C4-2B (cell line): ENCODE measurements at regions not wholly inside any gene's neighbourhood (a gene's known extent, or its start where the extent isn't known, plus 50 kb on each side); places are given as distances from the start of the nearest gene placed in this dataset.

Experiments
- CTCF ChIP-seq: fragments of 450-650 bp; conservative IDR thresholded peaks from 2 replicates; pipeline ENCODE4 v1.5.1; 2017; ENCODE audit warnings: mild to moderate bottlenecking
- ZFX ChIP-seq: fragments of 450-650 bp; IDR thresholded peaks from 2 replicates; pipeline ENCODE4 v1.6.1; 2017

GRCh38 chr5:129363991-129364390 is 96.1 kb upstream of the ADAMTS19 start:
- TF ChIP-seq CTCF (no peak), ZFX (no peak)
